Naive thymus-derived CD4-positive, alpha-beta T cell (primary cell): ENCODE measurements at regions not wholly inside any gene's neighbourhood (a gene's known extent, or its start where the extent isn't known, plus 50 kb on each side); places are given as distances from the start of the nearest gene placed in this dataset.
A peak's percentile ranks its signal among the peaks of the same experiment; 100 is the strongest.

Experiments
- ATAC-seq: fragments of 150-1000 bp; cut with Tn5 transposase; 2 replicates; pipeline ENCODE4 v1.10.0; 2021; ENCODE audit warnings: mild to moderate bottlenecking, moderate library complexity
- CTCF ChIA-PET: fragments of 350-600 bp; sonication (Branson Sonifier 250); formaldehyde crosslinking; loops from one replicate; lab custom pipeline; 2021; ENCODE audit warnings: antibody characterized with exemption; lab: Charles Lee
- POLR2A ChIA-PET: fragments of 350-600 bp; sonication (Branson Sonifier 250); formaldehyde crosslinking; loops from one replicate; lab custom pipeline; 2021; ENCODE audit warnings: antibody characterized with exemption, inconsistent platforms; lab: Charles Lee
- DNase-seq, 9 donors: peaks; one replicate each; pipeline versions ENCODE4 v3.0.0 to v3.0.0-alpha.2; 2020 to 2022; ENCODE audit warnings: mixed read lengths in 1 of 9
- H3K27ac ChIP-seq: one replicate; pipeline ENCODE4 v1.7.0; 2013; ENCODE audit warnings: mild to moderate bottlenecking, low read depth, low read length, moderate library complexity
- H3K27me3 ChIP-seq, 2 donors: one replicate each; pipeline ENCODE4 v1.7.0; 2013; ENCODE audit warnings: low read length in 2 of 2, mild to moderate bottlenecking in 2 of 2, moderate library complexity in 2 of 2; ENCODE audit not compliant: control insufficient read depth in 2 of 2, insufficient read depth in 2 of 2
- H3K36me3 ChIP-seq, 3 experiments: 1 replicate in 2 of 3; 2 replicates in 1 of 3; pipeline ENCODE4 v1.7.0; 2013; ENCODE audit warnings: low read length in 3 of 3, mild to moderate bottlenecking in 3 of 3, moderate library complexity in 1 of 3; ENCODE audit not compliant: insufficient read depth in 3 of 3, control insufficient read depth in 2 of 3
- H3K4me1 ChIP-seq, 2 donors: one replicate each; pipeline ENCODE4 v1.7.0; 2013; ENCODE audit warnings: low read length in 2 of 2, mild to moderate bottlenecking in 2 of 2, moderate library complexity in 1 of 2; ENCODE audit not compliant: control insufficient read depth in 2 of 2, insufficient read depth in 2 of 2
- H3K4me3 ChIP-seq: 2 replicates; pipeline ENCODE4 v1.7.0; 2013; ENCODE audit warnings: mild to moderate bottlenecking, low read length
- H3K9me3 ChIP-seq, 3 experiments: 1 replicate in 2 of 3; 2 replicates in 1 of 3; pipeline ENCODE4 v1.7.0; 2013; ENCODE audit warnings: low read length in 3 of 3; ENCODE audit not compliant: control insufficient read depth in 2 of 3
- H3K27ac Mint-ChIP-seq, 9 donors: one replicate each; pipeline ENCODE4 v1.8.0; 2020 to 2022; ENCODE audit warnings: mixed read lengths in 9 of 9, mild to moderate bottlenecking in 8 of 9, moderate library complexity in 5 of 9, inconsistent platforms in 2 of 9
- H3K27me3 Mint-ChIP-seq, 5 donors: one replicate each; pipeline ENCODE4 v1.8.0; 2021 to 2022; ENCODE audit warnings: mixed read lengths in 5 of 5, mild to moderate bottlenecking in 1 of 5
- H3K36me3 Mint-ChIP-seq, 5 donors: one replicate each; pipeline ENCODE4 v1.8.0; 2020 to 2022; ENCODE audit warnings: mixed read lengths in 5 of 5, mild to moderate bottlenecking in 3 of 5, inconsistent platforms in 1 of 5
- H3K4me1 Mint-ChIP-seq, 7 donors: one replicate each; pipeline ENCODE4 v1.8.0; 2020 to 2022; ENCODE audit warnings: mixed read lengths in 7 of 7, mild to moderate bottlenecking in 3 of 7, inconsistent platforms in 1 of 7
- H3K4me3 Mint-ChIP-seq, 10 donors: one replicate each; pipeline ENCODE4 v1.8.0; 2020 to 2022; ENCODE audit warnings: mild to moderate bottlenecking in 10 of 10, mixed read lengths in 10 of 10, moderate library complexity in 6 of 10, inconsistent platforms in 2 of 10
- H3K9me3 Mint-ChIP-seq, 11 donors: one replicate each; pipeline ENCODE4 v1.8.0; 2020 to 2022; ENCODE audit warnings: mixed read lengths in 11 of 11, mild to moderate bottlenecking in 4 of 11, inconsistent platforms in 1 of 11, moderate library complexity in 1 of 11
- intact Hi-C, 2 donors: fragments of 100-400 bp; cut with micrococcal nuclease; formaldehyde crosslinking; loops; one replicate each; pipeline ENCODE4 v1.15.1; 2023

DNA sequence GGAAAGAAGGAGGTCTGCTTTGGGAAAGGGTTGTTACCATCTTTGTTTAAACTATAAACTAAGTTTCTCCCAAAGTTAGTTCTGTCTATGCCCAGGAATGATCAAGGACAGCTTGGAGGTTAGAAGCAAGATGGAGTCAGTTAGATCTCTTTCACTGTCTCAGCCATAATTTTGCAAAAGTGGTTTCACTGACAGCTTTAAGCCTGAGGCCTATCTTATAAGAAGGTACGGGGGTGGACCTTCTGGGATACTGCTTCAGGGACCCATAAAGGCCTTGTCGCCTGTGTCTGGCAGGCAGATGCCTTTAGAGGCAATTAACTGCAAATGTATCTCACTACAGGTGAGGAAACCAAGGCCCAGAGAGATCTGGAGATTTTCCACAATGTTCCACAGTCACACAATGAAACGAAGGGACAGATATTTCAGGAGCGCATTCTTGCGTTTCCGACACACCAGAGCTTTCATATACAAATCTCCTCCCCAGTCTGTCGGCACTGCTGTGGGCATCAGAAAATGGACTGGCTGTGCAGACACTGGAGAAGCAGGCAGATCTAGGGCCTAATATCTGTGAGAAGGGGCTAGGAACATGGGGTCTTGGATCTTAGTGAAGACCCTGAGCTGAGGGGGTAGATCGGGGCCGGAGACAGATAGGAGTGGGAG lies 169.5 kb upstream of the SMAD3 start:
- H3K36me3 ChIP-seq, result no peaks in the 10 kb centered on the region
- Mint-ChIP-seq H3K27ac (no peak overlapping the region), H3K36me3 (no peaks in the 10 kb centered on the region), H3K4me3 (no peak overlapping the region), H3K9me3 (peaks cover 0 to 10% (median 2%) of the 10 kb centered on the region in 11 donors), H3K4me1 (peaks cover 0 to 14% (median 4%) of the 10 kb centered on the region in 7 donors), H3K27me3 (peaks cover 15 to 28% (median 16%) of the 10 kb centered on the region in 5 donors)
- no peaks in the 10 kb centered on the region for H3K9me3 ChIP-seq
- no peak overlapping the region for H3K27ac ChIP-seq
- ATAC-seq, result no peak
- no peak overlapping the region for H3K4me3 ChIP-seq
- ChIA-PET POLR2A (no interaction called here), CTCF (interaction anchor here (0.5 kb wide), 1 partner anchor 150 kb away, joined by 3 read pairs; no protein-coding TSS in a partner anchor)
- H3K27me3 ChIP-seq, result no peaks in the 10 kb centered on the region
- no peak for DNase-seq
- H3K4me1 ChIP-seq, result no peaks in the 10 kb centered on the region
- intact Hi-C loops, result no loop called here

DNA sequence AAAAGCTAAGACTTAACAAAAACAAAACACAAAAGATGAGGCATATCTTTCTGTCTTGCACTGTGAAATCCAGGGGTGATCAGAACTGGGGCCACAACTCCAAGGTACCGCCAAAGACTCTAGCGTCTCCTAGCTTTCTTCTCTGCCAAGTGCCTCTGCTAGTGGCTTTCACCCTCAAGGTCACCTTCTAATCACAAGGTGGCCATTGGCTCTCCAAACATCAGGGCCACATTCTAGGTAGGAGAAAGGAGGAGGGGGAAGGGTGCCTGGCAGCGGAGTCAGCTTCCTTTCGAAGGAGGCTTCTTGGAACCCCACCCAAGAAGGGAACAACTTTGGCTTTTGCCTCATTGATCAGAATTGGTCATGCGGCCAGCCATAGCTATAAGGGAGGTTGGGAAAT lies 168.8 kb upstream of the SMAD3 start:
- Histone ChIP-seq H3K4me3 (no peak overlapping the region), H3K36me3 (no peaks in the 10 kb centered on the region), H3K27ac (no peak overlapping the region), H3K9me3 (no peaks in the 10 kb centered on the region), H3K27me3 (no peaks in the 10 kb centered on the region), H3K4me1 (no peaks in the 10 kb centered on the region)
- ChIA-PET POLR2A (no interaction called here), CTCF (interaction anchor here (1.0 kb wide), 1 partner anchor 10 kb away, joined by 3 read pairs; no protein-coding TSS in a partner anchor)
- intact Hi-C loops, result no loop called here
- Mint-ChIP-seq H3K4me1 (peaks cover 0 to 21% (median 4%) of the 10 kb centered on the region in 7 donors), H3K9me3 (peaks cover 0 to 3% (median 0%) of the 10 kb centered on the region in 11 donors), H3K27me3 (peaks cover 10 to 24% (median 14%) of the 10 kb centered on the region in 5 donors), H3K36me3 (no peaks in the 10 kb centered on the region), H3K4me3 (no peak overlapping the region), H3K27ac (no peak overlapping the region)
- no peak for DNase-seq
- ATAC-seq, result no peak

DNA sequence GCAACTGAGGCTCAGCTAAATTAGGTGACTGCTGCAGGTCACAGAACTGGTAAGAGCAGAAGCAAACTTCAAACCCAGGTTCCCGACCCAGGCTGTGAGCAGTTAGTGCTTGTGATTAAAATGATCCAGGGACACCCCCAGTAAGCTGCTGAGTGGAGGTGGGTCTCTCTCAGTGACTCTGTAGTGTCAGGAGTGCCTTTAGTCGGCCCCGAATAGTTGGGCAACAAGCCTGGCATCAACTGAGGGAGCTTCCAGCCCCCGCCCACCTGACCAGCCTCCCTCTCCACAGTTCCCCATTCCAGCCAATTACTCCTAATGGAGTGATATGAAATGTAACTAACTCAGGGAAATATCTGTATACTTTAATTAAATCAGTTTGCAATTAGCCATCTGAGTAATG lies 168.0 kb upstream of the SMAD3 start:
- Histone ChIP-seq H3K9me3 (no peaks in the 10 kb centered on the region), H3K4me1 (no peaks in the 10 kb centered on the region), H3K27ac (no peak overlapping the region), H3K27me3 (no peaks in the 10 kb centered on the region), H3K36me3 (no peaks in the 10 kb centered on the region), H3K4me3 (no peak overlapping the region)
- intact Hi-C loops, result no loop called here
- no peak overlapping the region for H3K27ac Mint-ChIP-seq
- H3K4me1 Mint-ChIP-seq, result peaks cover 0 to 24% (median 4%) of the 10 kb centered on the region in 7 donors
- no peaks in the 10 kb centered on the region for H3K9me3 Mint-ChIP-seq
- CTCF ChIA-PET, result interaction anchor here (1.0 kb wide), 1 partner anchor 9 kb away, joined by 3 read pairs; no protein-coding TSS in a partner anchor
- no peak overlapping the region for H3K4me3 Mint-ChIP-seq
- no peak for ATAC-seq
- no peak for DNase-seq
- peaks cover 5 to 16% (median 8%) of the 10 kb centered on the region in 5 donors for H3K27me3 Mint-ChIP-seq
- POLR2A ChIA-PET, result no interaction called here
- H3K36me3 Mint-ChIP-seq, result no peaks in the 10 kb centered on the region

DNA sequence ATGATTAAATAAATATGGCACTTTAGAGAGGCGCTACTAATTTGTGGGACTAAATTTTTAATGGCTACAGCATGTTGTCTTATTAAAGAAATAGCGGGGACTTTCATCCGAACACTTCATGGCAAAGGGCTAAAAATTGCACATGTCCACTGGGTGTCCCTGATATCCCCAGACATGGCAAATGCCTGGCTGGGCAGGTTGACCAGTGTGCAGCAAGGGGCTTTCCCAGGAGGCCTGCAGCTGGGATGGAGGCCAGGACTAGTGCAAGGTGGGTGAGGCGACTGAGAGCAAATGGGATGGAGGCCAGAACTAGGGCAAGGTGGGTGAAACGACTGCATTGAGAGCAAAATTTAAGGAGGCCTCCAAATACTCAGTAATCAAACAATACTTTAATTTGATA lies 167.4 kb upstream of the SMAD3 start:
- intact Hi-C loops, result no loop called here

DNA sequence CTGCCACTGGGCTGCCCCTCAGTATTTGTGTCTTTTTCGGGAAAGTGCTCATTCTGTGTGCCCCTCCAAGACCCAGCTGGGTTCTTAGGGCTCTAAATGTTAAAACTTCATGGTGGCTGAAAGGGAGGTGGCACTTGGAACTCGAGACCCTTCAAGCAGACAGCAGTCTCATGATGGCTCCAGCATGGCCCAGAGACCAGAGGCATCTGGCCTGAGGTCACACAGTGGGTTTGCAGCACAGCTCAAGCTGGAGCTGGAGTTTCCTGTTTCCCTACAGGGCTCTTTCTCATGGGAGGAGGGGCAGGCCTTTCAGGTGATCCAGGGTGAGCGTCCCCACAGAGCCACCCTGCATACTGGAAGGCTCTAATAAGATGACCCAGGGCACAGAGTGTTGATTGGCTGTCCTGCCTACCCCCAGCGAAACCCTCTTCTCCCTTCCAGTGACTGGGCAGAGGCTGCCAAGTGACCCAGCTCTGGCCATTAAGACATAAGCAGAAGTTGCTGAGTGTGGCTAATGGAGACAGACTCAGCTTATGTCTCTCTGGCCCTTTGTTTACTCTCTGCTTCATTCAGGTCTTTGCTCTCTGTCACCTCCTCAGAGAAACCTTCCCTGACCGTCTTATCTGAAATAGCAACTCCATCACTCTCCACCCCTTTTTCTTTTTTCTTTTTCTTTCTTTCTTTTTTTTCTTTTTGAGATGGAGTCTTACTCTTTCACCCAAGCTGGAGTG lies 166.6 kb upstream of the SMAD3 start:
- H3K4me1 Mint-ChIP-seq, result peaks cover 0 to 25% (median 5%) of the 10 kb centered on the region in 7 donors
- Histone ChIP-seq H3K9me3 (no peaks in the 10 kb centered on the region), H3K27me3 (no peaks in the 10 kb centered on the region), H3K4me3 (no peak overlapping the region), H3K4me1 (no peaks in the 10 kb centered on the region), H3K36me3 (no peaks in the 10 kb centered on the region), H3K27ac (no peak overlapping the region)
- no peaks in the 10 kb centered on the region for H3K9me3 Mint-ChIP-seq
- no peak overlapping the region for H3K4me3 Mint-ChIP-seq
- intact Hi-C loops, result no loop called here
- DNase-seq (no peak), ATAC-seq (no peak)
- CTCF ChIA-PET, result interaction anchor here (0.6 kb wide), 1 partner anchor 1050 kb away, joined by 3 read pairs; no protein-coding TSS in a partner anchor
- no peaks in the 10 kb centered on the region for H3K36me3 Mint-ChIP-seq
- no peak overlapping the region for H3K27ac Mint-ChIP-seq
- POLR2A ChIA-PET, result no interaction called here
- peaks cover 0 to 4% (median 0%) of the 10 kb centered on the region in 5 donors for H3K27me3 Mint-ChIP-seq

More for the DNA sequence above, 167.4 kb upstream of the SMAD3 start:
- H3K36me3 Mint-ChIP-seq, result no peaks in the 10 kb centered on the region
- no peak overlapping the region for H3K27ac ChIP-seq
- peaks cover 0 to 10% (median 4%) of the 10 kb centered on the region in 5 donors for H3K27me3 Mint-ChIP-seq
- ATAC-seq (no peak), DNase-seq (no peak)
- H3K4me3 ChIP-seq, result no peak overlapping the region
- POLR2A ChIA-PET, result no interaction called here
- H3K4me3 Mint-ChIP-seq, result no peak overlapping the region
- H3K4me1 ChIP-seq, result no peaks in the 10 kb centered on the region
- CTCF ChIA-PET, result interaction anchor here (0.6 kb wide), 1 partner anchor 1051 kb away, joined by 3 read pairs; no protein-coding TSS in a partner anchor
- no peaks in the 10 kb centered on the region for H3K36me3 ChIP-seq
- H3K9me3 Mint-ChIP-seq, result no peaks in the 10 kb centered on the region
- peak overlapping the region in 2 of 9 donors; percentile 13 to 23 for H3K27ac Mint-ChIP-seq
- H3K9me3 ChIP-seq, result no peaks in the 10 kb centered on the region
- H3K4me1 Mint-ChIP-seq, result peaks cover 0 to 24% (median 5%) of the 10 kb centered on the region in 7 donors
- H3K27me3 ChIP-seq, result no peaks in the 10 kb centered on the region

DNA sequence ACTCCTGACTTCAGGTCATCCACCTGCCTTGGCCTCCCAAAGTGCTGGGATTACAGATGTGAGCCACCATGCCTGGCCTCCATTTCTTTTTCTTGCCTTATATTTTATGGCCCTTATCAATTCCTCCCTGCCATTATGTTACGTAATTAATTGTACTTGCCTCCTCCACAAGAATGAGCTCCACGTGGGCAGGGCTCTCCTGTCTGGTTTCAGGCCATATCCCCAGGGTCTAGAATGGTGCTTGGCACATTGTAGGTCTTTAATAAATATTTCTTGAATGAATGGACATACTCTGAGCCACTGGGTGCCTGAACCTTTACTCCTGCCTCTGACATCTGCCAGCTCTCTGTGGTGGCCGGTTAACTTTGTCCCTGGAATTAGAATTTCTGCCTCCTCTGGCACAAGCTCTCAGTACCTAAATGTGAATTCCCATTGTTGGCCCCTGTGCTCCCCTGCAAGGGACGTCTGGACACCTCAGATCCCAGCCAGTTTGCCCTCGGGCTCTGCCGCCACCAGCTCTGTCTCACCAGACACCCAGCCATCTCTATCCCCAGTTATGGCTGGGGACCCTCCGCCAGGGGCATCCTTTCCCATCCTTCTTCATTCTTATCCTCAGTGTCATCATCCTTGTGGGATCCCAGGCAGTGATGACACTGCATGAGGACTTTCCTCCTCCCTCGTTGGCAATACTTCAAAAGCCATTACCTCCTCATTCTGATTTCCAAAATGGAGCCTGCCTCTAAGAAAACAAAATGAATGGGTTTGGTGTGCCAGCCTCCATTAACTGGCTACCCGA lies 165.6 kb upstream of the SMAD3 start:
- Histone ChIP-seq H3K27ac (no peak overlapping the region), H3K27me3 (no peaks in the 10 kb centered on the region), H3K4me3 (no peak overlapping the region), H3K36me3 (no peaks in the 10 kb centered on the region), H3K4me1 (no peaks in the 10 kb centered on the region), H3K9me3 (no peaks in the 10 kb centered on the region)
- no peak for ATAC-seq
- no peak for DNase-seq
- ChIA-PET CTCF (interaction anchor here (0.7 kb wide), 1 partner anchor 12 kb away, joined by 3 read pairs; no protein-coding TSS in a partner anchor), POLR2A (no interaction called here)
- H3K27me3 Mint-ChIP-seq, result peaks cover 0 to 4% (median 0%) of the 10 kb centered on the region in 5 donors
- peaks cover 0 to 26% (median 5%) of the 10 kb centered on the region in 7 donors for H3K4me1 Mint-ChIP-seq
- intact Hi-C loops, result no loop called here
- no peaks in the 10 kb centered on the region for H3K36me3 Mint-ChIP-seq
- H3K27ac Mint-ChIP-seq, result no peak overlapping the region
- H3K9me3 Mint-ChIP-seq, result no peaks in the 10 kb centered on the region
- H3K4me3 Mint-ChIP-seq, result no peak overlapping the region
